ENCODE measurements at regions not wholly inside any gene's neighbourhood (a gene's known extent, or its start where the extent isn't known, plus 50 kb on each side); places are given as distances from the start of the nearest gene placed in this dataset.

GRCh38 chr18:72174972-72175649 is 369.0 kb downstream of the CBLN2 start:
- TF ChIP-seq, protein P1, sequence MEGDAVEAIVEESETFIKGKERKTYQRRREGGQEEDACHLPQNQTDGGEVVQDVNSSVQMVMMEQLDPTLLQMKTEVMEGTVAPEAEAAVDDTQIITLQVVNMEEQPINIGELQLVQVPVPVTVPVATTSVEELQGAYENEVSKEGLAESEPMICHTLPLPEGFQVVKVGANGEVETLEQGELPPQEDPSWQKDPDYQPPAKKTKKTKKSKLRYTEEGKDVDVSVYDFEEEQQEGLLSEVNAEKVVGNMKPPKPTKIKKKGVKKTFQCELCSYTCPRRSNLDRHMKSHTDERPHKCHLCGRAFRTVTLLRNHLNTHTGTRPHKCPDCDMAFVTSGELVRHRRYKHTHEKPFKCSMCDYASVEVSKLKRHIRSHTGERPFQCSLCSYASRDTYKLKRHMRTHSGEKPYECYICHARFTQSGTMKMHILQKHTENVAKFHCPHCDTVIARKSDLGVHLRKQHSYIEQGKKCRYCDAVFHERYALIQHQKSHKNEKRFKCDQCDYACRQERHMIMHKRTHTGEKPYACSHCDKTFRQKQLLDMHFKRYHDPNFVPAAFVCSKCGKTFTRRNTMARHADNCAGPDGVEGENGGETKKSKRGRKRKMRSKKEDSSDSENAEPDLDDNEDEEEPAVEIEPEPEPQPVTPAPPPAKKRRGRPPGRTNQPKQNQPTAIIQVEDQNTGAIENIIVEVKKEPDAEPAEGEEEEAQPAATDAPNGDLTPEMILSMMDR (conservative IDR thresholded peaks at IDR 0.05 in 1 of 2, IDR thresholded peaks at IDR 0.05 in 1 of 2; ENCODE audit: extremely low read depth in 1 of 2, insufficient read depth in 1 of 2, low read depth in 1 of 2, low read length in 2 of 2), result no peak
- no peak for TF ChIP-seq EZH2 (IDR thresholded peaks at IDR 0.05; ENCODE audit: borderline replicate concordance, low read length)

All from mammary epithelial cell (primary cell).